ENCODE measurements at regions not wholly inside any gene's neighbourhood (a gene's known extent, or its start where the extent isn't known, plus 50 kb on each side); places are given as distances from the start of the nearest gene placed in this dataset.

- TF ChIP-seq CTCF (IDR thresholded peaks at IDR 0.05; ENCODE audit: borderline replicate concordance, extremely low read depth, low read length, poor library complexity, severe bottlenecking) (no peak), EZH2 (IDR thresholded peaks at IDR 0.05; ENCODE audit: borderline replicate concordance, low read depth, low read length, severe bottlenecking) (no peak)
Measured at GRCh38 chr6:165805067-165805555, 142.1 kb upstream of the PDE10A start.

Measured in DND-41 (cell line).